ENCODE measurements at regions not wholly inside any gene's neighbourhood (a gene's known extent, or its start where the extent isn't known, plus 50 kb on each side); places are given as distances from the start of the nearest gene placed in this dataset.

- TF ChIP-seq POLR2A (IDR thresholded peaks at IDR 0.05) (no peak), CTCF (IDR thresholded peaks at IDR 0.05) (no peak)
Observed at GRCh38 chr5:29367176-29367833, 1826.2 kb upstream of the CDH6 start.

Data from body of pancreas (tissue), 4 donors.